Smooth muscle cell (in vitro differentiated cells): ENCODE measurements at regions not wholly inside any gene's neighbourhood (a gene's known extent, or its start where the extent isn't known, plus 50 kb on each side); places are given as distances from the start of the nearest gene placed in this dataset.

Experiments
- DNase-seq: peaks from one replicate; lab custom pipeline; 2025; ENCODE audit not compliant: unreplicated experiment; lab: John Stamatoyannopoulos, UW
- H2AFZ ChIP-seq: fragments of 200-600 bp; sonication (generic); 2 replicates; pipeline ENCODE4 v1.6.0; 2016; ENCODE audit warnings: antibody characterized with exemption, low read depth, mild to moderate bottlenecking
- H3F3A ChIP-seq: fragments of 200-600 bp; sonication (generic); 2 replicates; pipeline ENCODE4 v1.6.0; 2017; ENCODE audit warnings: antibody characterized with exemption, low read depth
- H3K27ac ChIP-seq: fragments of 200-600 bp; sonication (generic); 2 replicates; pipeline ENCODE4 v1.5.1; 2016; ENCODE audit warnings: low read depth, mild to moderate bottlenecking
- H3K27me3 ChIP-seq: fragments of 200-600 bp; sonication (generic); 2 replicates; pipeline ENCODE4 v1.6.1; 2016; ENCODE audit warnings: low read depth, mild to moderate bottlenecking
- H3K36me3 ChIP-seq: fragments of 200-600 bp; sonication (generic); 2 replicates; pipeline ENCODE4 v1.5.1; 2016; ENCODE audit warnings: low read depth
- H3K4me1 ChIP-seq: fragments of 200-600 bp; sonication (generic); 2 replicates; pipeline ENCODE4 v1.5.1; 2016; ENCODE audit warnings: low read depth
- H3K4me2 ChIP-seq: fragments of 200-600 bp; sonication (generic); 2 replicates; pipeline ENCODE4 v1.6.0; 2016; ENCODE audit warnings: mild to moderate bottlenecking
- H3K4me3 ChIP-seq: fragments of 200-600 bp; sonication (generic); 2 replicates; pipeline ENCODE4 v1.5.1; 2016; ENCODE audit warnings: mild to moderate bottlenecking
- H3K79me2 ChIP-seq: fragments of 200-600 bp; sonication (generic); 2 replicates; pipeline ENCODE4 v1.6.0; 2016; ENCODE audit warnings: low read depth, mild to moderate bottlenecking
- H3K9ac ChIP-seq: fragments of 200-600 bp; sonication (generic); 2 replicates; pipeline ENCODE4 v1.6.0; 2016; ENCODE audit warnings: low read depth
- H3K9me3 ChIP-seq: fragments of 200-600 bp; sonication (generic); replicated peaks from 2 replicates; pipeline ENCODE4 v1.5.1; 2016; ENCODE audit warnings: low read depth
- H4K20me1 ChIP-seq: fragments of 200-600 bp; sonication (generic); 2 replicates; pipeline ENCODE4 v1.6.0; 2016; ENCODE audit warnings: low read depth
- WGBS: methylation state at CpG from one replicate; pipeline ENCODE4 v1.1.7; 2016; ENCODE audit warnings: low lambda C conversion rate; 5-methylcytosine and 5-hydroxymethylcytosine counted together
- TF ChIP-seq, protein P1 (sequence below): fragments of 200-600 bp; sonication (generic); IDR thresholded peaks from 2 replicates; pipeline ENCODE4 v1.5.1; 2017; ENCODE audit warnings: borderline replicate concordance, mild to moderate bottlenecking, antibody characterized with exemption; ENCODE audit not compliant: insufficient read depth, poor library complexity, severe bottlenecking

- H3F3A ChIP-seq: no peaks in the 10 kb centered on the region
- no peak overlapping the region for H3K27ac ChIP-seq
- no peak overlapping the region for H3K9ac ChIP-seq
- WGBS: 54% methylated on average over 4 of the region's 4 CpGs
- no peak overlapping the region for H3K4me3 ChIP-seq
- DNase-seq: no peak
- no peak overlapping the region for H3K4me2 ChIP-seq
- no peak overlapping the region for H2AFZ ChIP-seq
- TF ChIP-seq, protein P1, sequence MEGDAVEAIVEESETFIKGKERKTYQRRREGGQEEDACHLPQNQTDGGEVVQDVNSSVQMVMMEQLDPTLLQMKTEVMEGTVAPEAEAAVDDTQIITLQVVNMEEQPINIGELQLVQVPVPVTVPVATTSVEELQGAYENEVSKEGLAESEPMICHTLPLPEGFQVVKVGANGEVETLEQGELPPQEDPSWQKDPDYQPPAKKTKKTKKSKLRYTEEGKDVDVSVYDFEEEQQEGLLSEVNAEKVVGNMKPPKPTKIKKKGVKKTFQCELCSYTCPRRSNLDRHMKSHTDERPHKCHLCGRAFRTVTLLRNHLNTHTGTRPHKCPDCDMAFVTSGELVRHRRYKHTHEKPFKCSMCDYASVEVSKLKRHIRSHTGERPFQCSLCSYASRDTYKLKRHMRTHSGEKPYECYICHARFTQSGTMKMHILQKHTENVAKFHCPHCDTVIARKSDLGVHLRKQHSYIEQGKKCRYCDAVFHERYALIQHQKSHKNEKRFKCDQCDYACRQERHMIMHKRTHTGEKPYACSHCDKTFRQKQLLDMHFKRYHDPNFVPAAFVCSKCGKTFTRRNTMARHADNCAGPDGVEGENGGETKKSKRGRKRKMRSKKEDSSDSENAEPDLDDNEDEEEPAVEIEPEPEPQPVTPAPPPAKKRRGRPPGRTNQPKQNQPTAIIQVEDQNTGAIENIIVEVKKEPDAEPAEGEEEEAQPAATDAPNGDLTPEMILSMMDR: no peak
- H4K20me1 ChIP-seq: no peaks in the 10 kb centered on the region
- no peaks in the 10 kb centered on the region for H3K36me3 ChIP-seq
- no peaks in the 10 kb centered on the region for H3K4me1 ChIP-seq
- peaks cover 15% of the 10 kb centered on the region for H3K9me3 ChIP-seq
- no peaks in the 10 kb centered on the region for H3K27me3 ChIP-seq
- no peaks in the 10 kb centered on the region for H3K79me2 ChIP-seq
Measured at GRCh38 chr9:1328341-1328740, 278.2 kb downstream of the DMRT2 start.

DNA sequence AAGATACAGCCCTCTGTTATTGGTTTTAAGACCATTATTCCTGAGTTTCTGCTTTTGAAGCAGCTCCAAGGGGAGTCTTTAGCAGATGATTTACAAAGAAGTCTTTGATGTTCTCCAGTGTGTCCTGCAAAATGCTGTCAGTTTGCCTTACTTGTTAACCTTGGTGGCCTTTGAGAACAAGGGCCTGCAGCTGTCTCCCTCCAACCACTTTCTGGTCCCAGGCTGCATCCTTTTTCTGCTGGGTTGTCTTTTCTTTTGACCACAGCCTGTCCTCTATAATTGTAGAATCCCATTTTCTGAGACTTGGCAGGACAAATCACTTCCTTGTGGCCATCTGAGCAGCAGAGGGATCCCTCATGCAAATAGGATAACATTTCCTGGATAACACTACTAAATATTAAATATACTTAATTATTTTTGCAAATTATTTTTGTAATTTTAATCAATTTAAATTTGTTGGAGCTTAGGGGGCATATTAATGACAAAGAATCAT lies 281.4 kb downstream of the DMRT2 start:
- H3K79me2 ChIP-seq: no peaks in the 10 kb centered on the region
- H3K9ac ChIP-seq: no peak overlapping the region
- no peaks in the 10 kb centered on the region for H3F3A ChIP-seq
- TF ChIP-seq, protein P1: no peak
- H3K4me2 ChIP-seq: no peak overlapping the region
- no peak for DNase-seq
- H3K9me3 ChIP-seq: peaks cover 9% of the 10 kb centered on the region
- no peaks in the 10 kb centered on the region for H4K20me1 ChIP-seq
- no peaks in the 10 kb centered on the region for H3K27me3 ChIP-seq
- no peaks in the 10 kb centered on the region for H3K36me3 ChIP-seq
- no peak overlapping the region for H3K4me3 ChIP-seq
- H3K4me1 ChIP-seq: no peaks in the 10 kb centered on the region
- H3K27ac ChIP-seq: no peak overlapping the region
- H2AFZ ChIP-seq: no peak overlapping the region

DNA sequence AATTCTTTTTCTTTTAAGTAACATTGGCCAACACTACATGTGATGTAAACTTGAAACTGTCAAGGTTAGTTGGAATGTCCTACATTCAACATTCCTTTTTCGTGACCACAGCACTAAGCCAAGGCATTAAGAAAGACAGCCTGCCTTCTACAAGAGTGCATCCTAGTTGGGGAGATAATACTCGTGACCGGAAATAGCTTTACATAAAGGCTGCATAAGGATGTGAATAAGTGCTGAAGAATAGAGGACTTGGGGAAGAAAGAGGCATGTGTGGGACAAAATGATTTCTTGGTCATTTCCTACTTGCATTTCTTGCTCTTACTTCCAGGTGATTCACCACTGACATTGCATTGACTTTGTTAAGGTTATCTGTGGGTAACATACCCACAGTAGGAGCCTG lies 282.0 kb downstream of the DMRT2 start:
- DNase-seq: no peak
- peaks cover 9% of the 10 kb centered on the region for H3K9me3 ChIP-seq
- WGBS: 58% methylated on average over 3 of the region's 3 CpGs

DNA sequence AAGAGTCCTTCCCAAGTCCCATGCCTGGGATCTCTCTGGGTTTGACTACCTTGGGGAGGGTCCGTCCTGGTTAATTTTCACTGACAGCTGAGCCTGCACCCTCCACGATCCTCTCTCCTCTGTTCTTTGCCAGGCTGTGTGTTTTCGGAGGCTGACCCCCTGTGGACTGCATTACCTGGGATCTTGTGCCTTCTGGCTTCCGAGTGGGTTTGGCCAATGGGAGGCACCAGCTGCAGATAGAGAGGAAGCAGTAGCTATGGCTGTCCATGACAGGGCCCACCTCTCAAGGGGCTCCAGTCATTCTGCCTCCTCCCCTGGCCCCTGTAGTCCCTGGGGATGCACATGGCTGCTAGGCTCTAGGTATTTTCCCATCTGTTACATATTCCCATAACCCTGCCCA lies 285.0 kb downstream of the DMRT2 start:
- Histone ChIP-seq H3K79me2 (no peaks in the 10 kb centered on the region), H3K4me1 (no peaks in the 10 kb centered on the region), H3K4me3 (no peak overlapping the region), H3K27ac (no peak overlapping the region), H3K27me3 (no peaks in the 10 kb centered on the region), H3F3A (no peaks in the 10 kb centered on the region), H3K4me2 (no peak overlapping the region), H3K9me3 (peaks cover 5% of the 10 kb centered on the region), H3K9ac (no peak overlapping the region), H4K20me1 (no peaks in the 10 kb centered on the region), H3K36me3 (no peaks in the 10 kb centered on the region), H2AFZ (no peak overlapping the region)
- WGBS: 67% methylated on average over 4 of the region's 4 CpGs
- no peak for DNase-seq
- TF ChIP-seq, protein P1: no peak

More for the DNA sequence above, 282.0 kb downstream of the DMRT2 start:
- H3K27ac ChIP-seq: no peak overlapping the region
- no peak overlapping the region for H2AFZ ChIP-seq
- TF ChIP-seq, protein P1: no peak
- H4K20me1 ChIP-seq: no peaks in the 10 kb centered on the region
- no peaks in the 10 kb centered on the region for H3K36me3 ChIP-seq
- no peaks in the 10 kb centered on the region for H3F3A ChIP-seq
- H3K4me1 ChIP-seq: no peaks in the 10 kb centered on the region
- no peak overlapping the region for H3K9ac ChIP-seq
- no peaks in the 10 kb centered on the region for H3K27me3 ChIP-seq
- H3K4me3 ChIP-seq: no peak overlapping the region
- no peaks in the 10 kb centered on the region for H3K79me2 ChIP-seq
- no peak overlapping the region for H3K4me2 ChIP-seq
